Type B pancreatic cell (in vitro differentiated cells): ENCODE measurements at regions not wholly inside any gene's neighbourhood (a gene's known extent, or its start where the extent isn't known, plus 50 kb on each side); places are given as distances from the start of the nearest gene placed in this dataset.

Experiments used
- DNase-seq: peaks from one replicate; pipeline ENCODE4 v3.0.0; 2021; ENCODE audit warnings: mixed read lengths; ENCODE audit not compliant: unreplicated experiment; ENCODE audit errors: extremely low spot score
- H3K27ac Mint-ChIP-seq: 2 replicates; pipeline ENCODE4 v1.8.0; 2021; ENCODE audit warnings: mild to moderate bottlenecking, mixed read lengths
- H3K27me3 Mint-ChIP-seq: 2 replicates; pipeline ENCODE4 v1.8.0; 2021; ENCODE audit warnings: mixed read lengths
- H3K36me3 Mint-ChIP-seq: 2 replicates; pipeline ENCODE4 v1.8.0; 2021; ENCODE audit warnings: mixed read lengths
- H3K4me1 Mint-ChIP-seq: one replicate; pipeline ENCODE4 v1.8.0; 2021; ENCODE audit warnings: mixed read lengths; ENCODE audit not compliant: unreplicated experiment
- H3K4me3 Mint-ChIP-seq: 2 replicates; pipeline ENCODE4 v1.8.0; 2021; ENCODE audit warnings: mild to moderate bottlenecking, mixed read lengths
- H3K9me3 Mint-ChIP-seq: 2 replicates; pipeline ENCODE4 v1.8.0; 2021; ENCODE audit warnings: mixed read lengths
- CTCF ChIP-seq: fragments of 200-600 bp; sonication (generic); conservative IDR thresholded peaks from 2 replicates; pipeline ENCODE4 v1.5.0; 2021; ENCODE audit warnings: antibody characterized with exemption, mild to moderate bottlenecking

- DNase-seq: no peak
- no peaks in the 10 kb centered on the region for H3K36me3 Mint-ChIP-seq
- H3K9me3 Mint-ChIP-seq: no peaks in the 10 kb centered on the region
- H3K4me1 Mint-ChIP-seq: no peaks in the 10 kb centered on the region
- peak; percentile 60 for TF ChIP-seq CTCF
- H3K27ac Mint-ChIP-seq: no peak overlapping the region
- no peak overlapping the region for H3K4me3 Mint-ChIP-seq
- H3K27me3 Mint-ChIP-seq: no peaks in the 10 kb centered on the region
Measured at GRCh38 chr7:85464042-85464651, 277.3 kb upstream of the SEMA3D start.

GRCh38 chr7:85462671-85463070 is 275.8 kb upstream of the SEMA3D start:
- H3K9me3 Mint-ChIP-seq: no peaks in the 10 kb centered on the region
- no peak overlapping the region for H3K27ac Mint-ChIP-seq
- TF ChIP-seq CTCF: no peak
- H3K36me3 Mint-ChIP-seq: no peaks in the 10 kb centered on the region
- no peaks in the 10 kb centered on the region for H3K4me1 Mint-ChIP-seq
- H3K4me3 Mint-ChIP-seq: no peak overlapping the region
- no peak for DNase-seq
- H3K27me3 Mint-ChIP-seq: no peaks in the 10 kb centered on the region

GRCh38 chr7:85457911-85458310 is 271.1 kb upstream of the SEMA3D start:
- no peak for TF ChIP-seq CTCF
- H3K9me3 Mint-ChIP-seq: no peaks in the 10 kb centered on the region
- no peak for DNase-seq
- H3K27ac Mint-ChIP-seq: no peak overlapping the region
- H3K36me3 Mint-ChIP-seq: no peaks in the 10 kb centered on the region
- no peaks in the 10 kb centered on the region for H3K27me3 Mint-ChIP-seq
- no peak overlapping the region for H3K4me3 Mint-ChIP-seq
- H3K4me1 Mint-ChIP-seq: no peaks in the 10 kb centered on the region

GRCh38 chr7:85456254-85456653 is 269.4 kb upstream of the SEMA3D start:
- no peaks in the 10 kb centered on the region for H3K9me3 Mint-ChIP-seq
- no peak for TF ChIP-seq CTCF
- no peak for DNase-seq

GRCh38 chr7:85454904-85455303 is 268.0 kb upstream of the SEMA3D start:
- Mint-ChIP-seq H3K27ac (no peak overlapping the region), H3K4me1 (no peaks in the 10 kb centered on the region), H3K4me3 (no peak overlapping the region), H3K27me3 (no peaks in the 10 kb centered on the region), H3K36me3 (no peaks in the 10 kb centered on the region), H3K9me3 (no peaks in the 10 kb centered on the region)
- no peak for TF ChIP-seq CTCF
- no peak for DNase-seq

More at GRCh38 chr7:85456254-85456653, 269.4 kb upstream of the SEMA3D start:
- Mint-ChIP-seq H3K36me3 (no peaks in the 10 kb centered on the region), H3K4me1 (no peaks in the 10 kb centered on the region), H3K27ac (no peak overlapping the region), H3K27me3 (no peaks in the 10 kb centered on the region), H3K4me3 (no peak overlapping the region)

- no peaks in the 10 kb centered on the region for H3K9me3 Mint-ChIP-seq
- H3K27me3 Mint-ChIP-seq: no peaks in the 10 kb centered on the region
- H3K4me1 Mint-ChIP-seq: no peaks in the 10 kb centered on the region
- no peak for TF ChIP-seq CTCF
- H3K27ac Mint-ChIP-seq: no peak overlapping the region
- no peak overlapping the region for H3K4me3 Mint-ChIP-seq
- DNase-seq: no peak
- H3K36me3 Mint-ChIP-seq: no peaks in the 10 kb centered on the region
Measured at GRCh38 chr7:85452674-85453073, 265.8 kb upstream of the SEMA3D start.
